SH-SY5Y (cell line): ENCODE measurements at regions not wholly inside any gene's neighbourhood (a gene's known extent, or its start where the extent isn't known, plus 50 kb on each side); places are given as distances from the start of the nearest gene placed in this dataset.

Experiments used
- GATA2 ChIP-seq: IDR thresholded peaks from 2 replicates; pipeline ENCODE4 v1.6.1; 2011; ENCODE audit warnings: mild to moderate bottlenecking, low read depth, low read length
- GATA3 ChIP-seq: IDR thresholded peaks from 2 replicates; pipeline ENCODE4 v1.6.1; 2011; ENCODE audit warnings: low read depth, mild to moderate bottlenecking, low read length, moderate library complexity

DNA sequence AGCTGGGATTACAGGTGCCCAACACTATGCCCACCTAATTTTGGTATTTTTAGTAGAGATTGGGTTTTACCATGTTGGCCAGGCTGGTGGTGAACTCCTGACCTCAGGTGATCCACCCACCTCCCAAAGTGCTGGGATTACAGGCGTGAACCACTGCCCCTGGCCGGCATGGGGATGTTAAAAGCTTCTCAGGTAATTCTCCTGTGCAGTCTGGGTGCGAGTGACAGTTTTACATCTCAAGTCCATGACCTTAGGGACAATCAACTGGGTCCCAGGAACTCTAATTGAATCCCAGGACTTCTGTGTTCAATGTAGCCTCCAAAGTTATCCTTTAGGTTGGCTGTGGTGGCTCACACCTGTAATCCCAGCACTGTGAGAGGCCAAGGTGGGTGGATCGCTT lies 100.1 kb upstream of the TSHZ3 start:
- no peak for TF ChIP-seq GATA2
- no peak for TF ChIP-seq GATA3
